T47D (cell line): ENCODE measurements at regions not wholly inside any gene's neighbourhood (a gene's known extent, or its start where the extent isn't known, plus 50 kb on each side); places are given as distances from the start of the nearest gene placed in this dataset.

Source experiments
- DNase-seq, 2 experiments: peaks; one replicate each; pipeline versions ENCODE4 v3.0.0 to v3.0.0-alpha.2; 2011 to 2012; ENCODE audit warnings: low read depth in 1 of 2, low spot score in 1 of 2
- JUND ChIP-seq: IDR thresholded peaks from 2 replicates; pipeline ENCODE4 v1.6.1; 2012; ENCODE audit warnings: low read depth
- in situ Hi-C: cut with HindIII; loops from 2 replicates; pipeline ENCODE4 v1.10.0; 2016; ENCODE audit warnings: low sequenced_read_pairs, low pct_unique_long_range_greater_than_20kb

GRCh38 chr16:31819386-31819785 is 54.2 kb upstream of the ZNF267 start:
- DNase-seq = no peak
- no peak for TF ChIP-seq JUND
- in situ Hi-C loops = no loop called here

DNA sequence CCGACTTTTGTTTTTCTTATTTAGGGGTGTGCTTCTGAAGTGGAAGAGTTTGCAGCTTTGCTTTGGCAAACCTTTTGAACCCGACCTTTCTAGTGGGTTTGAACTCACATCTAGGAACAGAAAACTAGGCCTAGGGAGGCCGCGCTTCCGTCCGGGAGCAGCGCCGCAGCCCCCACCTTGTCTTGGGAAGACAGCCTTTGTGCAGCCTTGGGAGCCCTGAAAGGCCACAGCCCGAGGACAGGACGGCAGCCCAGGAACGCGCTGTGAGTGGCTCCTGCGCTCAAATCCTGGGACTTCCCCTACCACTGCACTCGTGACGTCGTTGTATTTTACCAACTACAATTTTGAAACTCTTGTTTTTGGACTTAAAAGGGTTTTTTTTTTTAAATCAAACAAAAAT is 53.7 kb upstream of the ZNF267 start:
- TF ChIP-seq JUND = no peak
- in situ Hi-C loops = no loop called here
- no peak for DNase-seq
